ENCODE measurements at regions not wholly inside any gene's neighbourhood (a gene's known extent, or its start where the extent isn't known, plus 50 kb on each side); places are given as distances from the start of the nearest gene placed in this dataset.

DNA sequence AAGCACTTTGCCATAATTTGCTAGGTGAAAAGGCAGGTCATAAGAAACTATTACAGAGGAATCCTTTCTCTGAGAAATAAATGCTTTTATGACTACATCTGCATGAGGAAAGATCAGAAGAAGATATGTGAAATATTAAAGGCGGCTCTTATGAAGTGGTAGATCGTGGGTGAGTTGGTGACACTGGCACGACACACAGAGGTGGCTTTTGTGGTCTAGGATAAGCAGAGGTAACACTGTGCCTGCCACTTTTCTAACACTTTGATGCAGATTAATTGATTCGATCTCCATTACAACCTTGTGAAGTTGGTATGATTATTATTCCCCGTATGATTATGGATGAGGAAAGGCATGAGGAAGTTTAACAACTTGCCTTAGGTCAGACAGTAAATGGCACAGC lies 60.0 kb upstream of the ELK3 start:
- TF ChIP-seq CHD2 (IDR thresholded peaks at IDR 0.05; ENCODE audit: low read length, partially characterized antibody) (no peak), EZH2phosphoT487 (IDR thresholded peaks at IDR 0.05; ENCODE audit: borderline replicate concordance, low read depth) (no peak), RAD21 (IDR thresholded peaks at IDR 0.05; ENCODE audit: low read length) (no peak), TEAD4 (IDR thresholded peaks at IDR 0.05; ENCODE audit: borderline replicate concordance, insufficient read depth) (no peak), POLR2AphosphoS5 (IDR thresholded peaks at IDR 0.05; ENCODE audit: low read depth, low read length) (no peak), EP300 (IDR thresholded peaks at IDR 0.05; ENCODE audit: borderline replicate concordance in 1 of 2, low read depth in 1 of 2, low read length in 1 of 2) (no peak)
- TF ChIP-seq, protein P1, sequence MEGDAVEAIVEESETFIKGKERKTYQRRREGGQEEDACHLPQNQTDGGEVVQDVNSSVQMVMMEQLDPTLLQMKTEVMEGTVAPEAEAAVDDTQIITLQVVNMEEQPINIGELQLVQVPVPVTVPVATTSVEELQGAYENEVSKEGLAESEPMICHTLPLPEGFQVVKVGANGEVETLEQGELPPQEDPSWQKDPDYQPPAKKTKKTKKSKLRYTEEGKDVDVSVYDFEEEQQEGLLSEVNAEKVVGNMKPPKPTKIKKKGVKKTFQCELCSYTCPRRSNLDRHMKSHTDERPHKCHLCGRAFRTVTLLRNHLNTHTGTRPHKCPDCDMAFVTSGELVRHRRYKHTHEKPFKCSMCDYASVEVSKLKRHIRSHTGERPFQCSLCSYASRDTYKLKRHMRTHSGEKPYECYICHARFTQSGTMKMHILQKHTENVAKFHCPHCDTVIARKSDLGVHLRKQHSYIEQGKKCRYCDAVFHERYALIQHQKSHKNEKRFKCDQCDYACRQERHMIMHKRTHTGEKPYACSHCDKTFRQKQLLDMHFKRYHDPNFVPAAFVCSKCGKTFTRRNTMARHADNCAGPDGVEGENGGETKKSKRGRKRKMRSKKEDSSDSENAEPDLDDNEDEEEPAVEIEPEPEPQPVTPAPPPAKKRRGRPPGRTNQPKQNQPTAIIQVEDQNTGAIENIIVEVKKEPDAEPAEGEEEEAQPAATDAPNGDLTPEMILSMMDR (IDR thresholded peaks at IDR 0.05), result no peak
- TF ChIP-seq, protein P2, sequence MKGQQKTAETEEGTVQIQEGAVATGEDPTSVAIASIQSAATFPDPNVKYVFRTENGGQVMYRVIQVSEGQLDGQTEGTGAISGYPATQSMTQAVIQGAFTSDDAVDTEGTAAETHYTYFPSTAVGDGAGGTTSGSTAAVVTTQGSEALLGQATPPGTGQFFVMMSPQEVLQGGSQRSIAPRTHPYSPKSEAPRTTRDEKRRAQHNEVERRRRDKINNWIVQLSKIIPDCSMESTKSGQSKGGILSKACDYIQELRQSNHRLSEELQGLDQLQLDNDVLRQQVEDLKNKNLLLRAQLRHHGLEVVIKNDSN (IDR thresholded peaks at IDR 0.05; ENCODE audit: borderline replicate concordance, low read depth), result no peak
- TF ChIP-seq, protein P3, sequence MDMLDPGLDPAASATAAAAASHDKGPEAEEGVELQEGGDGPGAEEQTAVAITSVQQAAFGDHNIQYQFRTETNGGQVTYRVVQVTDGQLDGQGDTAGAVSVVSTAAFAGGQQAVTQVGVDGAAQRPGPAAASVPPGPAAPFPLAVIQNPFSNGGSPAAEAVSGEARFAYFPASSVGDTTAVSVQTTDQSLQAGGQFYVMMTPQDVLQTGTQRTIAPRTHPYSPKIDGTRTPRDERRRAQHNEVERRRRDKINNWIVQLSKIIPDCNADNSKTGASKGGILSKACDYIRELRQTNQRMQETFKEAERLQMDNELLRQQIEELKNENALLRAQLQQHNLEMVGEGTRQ (IDR thresholded peaks at IDR 0.05; ENCODE audit: borderline replicate concordance, low read depth, low read length), result no peak
